Aorta (tissue), 5 donors: ENCODE measurements at regions not wholly inside any gene's neighbourhood (a gene's known extent, or its start where the extent isn't known, plus 50 kb on each side); places are given as distances from the start of the nearest gene placed in this dataset.

Experiments
- ATAC-seq: fragments of 200-7000 bp; cut with Tn5 transposase; one replicate; pipeline ENCODE4 v1.9.1; 2022; ENCODE audit warnings: moderate library complexity; ENCODE audit not compliant: low FRiP score
- DNase-seq, 2 donors: peaks; one replicate each; pipeline ENCODE4 v3.0.0-alpha.2; 2020
- H3K27ac ChIP-seq, 2 donors: one replicate each; pipeline ENCODE4 v1.5.1; 2013; ENCODE audit warnings: low read length in 2 of 2, mild to moderate bottlenecking in 2 of 2, moderate library complexity in 2 of 2, control low read depth in 1 of 2, inconsistent platforms in 1 of 2, low read depth in 1 of 2
- H3K27me3 ChIP-seq, 2 donors: one replicate each; pipeline ENCODE4 v1.6.1; 2013; ENCODE audit warnings: control low read depth in 1 of 2, low read length in 1 of 2, mild to moderate bottlenecking in 1 of 2, moderate library complexity in 1 of 2; ENCODE audit not compliant: insufficient read depth in 2 of 2, control insufficient read depth in 1 of 2
- H3K36me3 ChIP-seq, 2 donors: one replicate each; pipeline ENCODE4 v1.6.1; 2013; ENCODE audit warnings: control low read depth in 1 of 2, low read length in 1 of 2, mild to moderate bottlenecking in 1 of 2; ENCODE audit not compliant: insufficient read depth in 2 of 2, control insufficient read depth in 1 of 2
- H3K4me1 ChIP-seq, 2 donors: one replicate each; pipeline ENCODE4 v1.6.1; 2013; ENCODE audit warnings: low read length in 2 of 2, control low read depth in 1 of 2, mild to moderate bottlenecking in 1 of 2, moderate library complexity in 1 of 2; ENCODE audit not compliant: insufficient read depth in 2 of 2, control insufficient read depth in 1 of 2
- H3K4me3 ChIP-seq, 2 donors: one replicate each; pipeline ENCODE4 v1.5.1; 2013; ENCODE audit warnings: low read length in 2 of 2, control low read depth in 1 of 2, mild to moderate bottlenecking in 1 of 2
- H3K9me3 ChIP-seq: one replicate; pipeline ENCODE4 v1.6.1; 2013; ENCODE audit warnings: mild to moderate bottlenecking, low read length; ENCODE audit not compliant: control insufficient read depth
- WGBS, 2 donors: extraction: QIAGEN DNeasy Blood & Tissue Kit; methylation state at CpG; one replicate each; pipeline ENCODE4 v1.1.7; 2013; 5-methylcytosine and 5-hydroxymethylcytosine counted together
- intact Hi-C, 2 donors: fragments of 100-400 bp; cut with DNase I; formaldehyde crosslinking; loops; one replicate each; pipeline versions ENCODE4 v1.14.2 to v1.15.0; 2022
- donor health status: healthy with polysubstance abuse.
- donor health status: Bipolar disorder and iron deficiency.
- donor health status: DM: no; HTN: no; CAD: no.
- donor health status: DM: no; HTN: no; CAD: no.
- donor health status: DM: yes; HTN: yes; CAD: no.

DNA sequence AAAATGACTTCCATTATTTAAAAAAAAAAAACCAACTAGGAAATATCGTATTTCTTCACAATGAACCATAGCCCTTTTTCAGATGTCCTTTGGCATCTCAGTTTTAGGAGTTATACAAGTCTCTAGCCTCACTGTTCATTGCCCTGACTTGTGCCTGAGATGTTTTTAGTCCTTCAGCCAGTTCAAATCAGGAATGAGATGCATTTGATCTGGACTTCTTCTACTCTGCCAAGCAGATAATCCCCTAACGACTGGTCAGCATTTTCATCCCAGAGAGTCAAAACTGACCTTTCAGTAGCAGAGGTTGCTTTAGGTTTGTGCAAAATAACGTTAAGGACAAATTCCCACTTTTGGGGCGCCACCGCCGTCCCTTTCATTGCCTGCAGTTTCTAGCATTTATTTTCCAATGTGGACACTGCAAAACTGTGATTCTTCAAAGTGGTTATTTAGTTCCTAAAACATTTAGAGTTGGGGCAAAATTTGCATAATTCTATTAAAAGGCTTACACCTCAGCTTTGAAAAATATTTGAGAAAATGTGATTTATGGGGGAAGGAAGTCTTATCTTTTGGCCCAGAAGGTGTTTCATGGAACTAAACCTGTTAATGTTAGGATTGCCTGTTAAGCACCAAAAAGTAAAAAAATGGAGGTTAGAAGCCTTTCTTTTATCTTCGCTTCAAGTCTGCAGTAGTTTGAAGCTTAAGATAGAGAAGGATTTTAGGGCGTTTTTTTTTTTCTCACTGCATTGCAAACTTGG lies 152.0 kb upstream of the SGK1 start:
- no peaks in the 10 kb centered on the region for H3K9me3 ChIP-seq
- H3K27ac ChIP-seq = no peak overlapping the region
- H3K4me3 ChIP-seq = no peak overlapping the region
- H3K4me1 ChIP-seq = no peaks in the 10 kb centered on the region
- ATAC-seq (no peak), DNase-seq (no peak)
- intact Hi-C loops = no loop called here
- H3K36me3 ChIP-seq = no peaks in the 10 kb centered on the region
- H3K27me3 ChIP-seq = no peaks in the 10 kb centered on the region
- 79% methylated on average over 8 of the region's 8 CpGs for WGBS, 2 donors

DNA sequence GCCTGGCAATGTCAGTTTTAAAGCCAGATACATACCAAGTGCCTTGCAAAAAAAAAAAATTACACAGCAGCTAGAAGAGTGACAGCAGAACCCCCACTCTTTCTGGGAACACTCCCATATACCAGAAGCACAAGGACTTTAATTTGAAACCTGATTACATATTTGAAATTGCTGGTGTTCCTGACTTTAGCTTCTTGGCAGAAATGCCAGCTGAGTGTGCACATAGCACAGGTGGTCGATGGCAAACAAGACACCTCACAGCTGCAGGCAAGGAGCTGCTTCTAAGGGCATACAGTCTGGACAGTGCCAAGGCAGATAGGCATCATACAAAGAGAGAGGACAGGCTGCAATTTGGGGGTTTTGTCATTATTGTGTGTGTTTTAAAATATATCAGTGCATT lies 150.7 kb upstream of the SGK1 start:
- H3K27me3 ChIP-seq = no peaks in the 10 kb centered on the region
- no peak overlapping the region for H3K27ac ChIP-seq
- no peaks in the 10 kb centered on the region for H3K36me3 ChIP-seq
- 45 to 76% methylated on average over 1 of the region's 1 CpG for WGBS, 2 donors
- intact Hi-C loops = no loop called here
- no peak overlapping the region for H3K4me3 ChIP-seq
- DNase-seq (no peak), ATAC-seq (no peak)
- no peaks in the 10 kb centered on the region for H3K4me1 ChIP-seq
- no peaks in the 10 kb centered on the region for H3K9me3 ChIP-seq

DNA sequence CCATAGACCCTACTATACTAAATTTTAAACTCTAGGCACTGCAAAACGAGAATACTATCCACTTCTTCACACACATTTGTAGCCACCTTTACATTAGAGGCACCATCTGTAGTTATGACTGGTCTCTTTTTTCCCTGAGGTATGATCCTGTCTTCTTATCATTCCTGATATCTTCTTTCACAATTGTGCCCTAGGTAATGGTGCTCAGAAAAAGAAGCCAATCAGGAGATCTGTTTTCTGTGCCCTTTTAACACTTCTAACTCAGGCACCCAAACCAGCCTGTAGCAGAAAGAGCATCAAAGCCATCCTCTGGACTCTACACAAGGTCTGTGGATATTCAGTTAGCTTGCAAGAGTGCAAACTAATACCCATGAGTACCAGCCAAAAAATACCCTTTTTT lies 149.7 kb upstream of the SGK1 start:
- Histone ChIP-seq H3K9me3 (no peaks in the 10 kb centered on the region), H3K4me3 (no peak overlapping the region), H3K36me3 (no peaks in the 10 kb centered on the region), H3K4me1 (no peaks in the 10 kb centered on the region), H3K27me3 (no peaks in the 10 kb centered on the region), H3K27ac (no peak overlapping the region)
- intact Hi-C loops = no loop called here
- WGBS, 2 donors = 84% methylated on average over 1 of the region's 1 CpG
- ATAC-seq = no peak
- no peak for DNase-seq

DNA sequence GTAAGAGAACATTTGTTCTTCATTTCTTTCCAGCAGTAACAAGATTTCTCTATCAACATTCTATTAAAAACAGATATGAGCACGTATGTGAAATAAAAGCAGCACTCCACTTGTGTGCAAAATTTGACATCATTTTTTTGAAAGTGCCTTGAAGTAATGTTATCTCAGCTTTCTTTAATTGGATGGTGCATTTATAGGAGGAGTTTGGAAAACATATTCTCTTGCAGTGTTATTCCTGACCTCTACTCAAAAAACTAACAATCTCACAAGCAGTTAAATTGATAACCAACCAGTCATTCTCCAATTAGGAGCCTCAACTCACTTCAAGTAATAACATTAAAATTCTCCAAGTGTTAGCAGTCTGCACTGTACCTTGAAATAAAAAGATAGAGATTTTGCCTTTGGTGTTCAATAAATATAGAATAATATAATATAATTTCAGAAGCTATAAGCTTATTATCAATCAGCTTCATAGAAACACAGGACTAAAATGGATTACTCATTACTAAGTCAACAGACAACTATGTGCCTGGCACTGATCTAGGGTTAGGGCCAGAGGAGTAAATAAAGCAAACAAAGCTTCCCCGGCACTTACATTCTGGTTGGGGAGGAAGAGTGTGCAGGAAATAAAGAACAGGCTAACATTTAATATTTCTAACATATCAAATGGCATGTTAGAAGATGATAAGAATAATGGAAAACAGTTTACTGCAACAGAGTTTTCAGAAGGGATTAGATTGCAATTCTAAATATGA lies 149.0 kb upstream of the SGK1 start:
- intact Hi-C loops = no loop called here
- WGBS, 2 donors = 29 to 33% methylated on average over 2 of the region's 2 CpGs
- H3K4me3 ChIP-seq = no peak overlapping the region
- no peak for DNase-seq
- H3K9me3 ChIP-seq = no peaks in the 10 kb centered on the region
- H3K36me3 ChIP-seq = no peaks in the 10 kb centered on the region
- no peaks in the 10 kb centered on the region for H3K4me1 ChIP-seq
- ATAC-seq = no peak
- H3K27ac ChIP-seq = no peak overlapping the region
- H3K27me3 ChIP-seq = no peaks in the 10 kb centered on the region

DNA sequence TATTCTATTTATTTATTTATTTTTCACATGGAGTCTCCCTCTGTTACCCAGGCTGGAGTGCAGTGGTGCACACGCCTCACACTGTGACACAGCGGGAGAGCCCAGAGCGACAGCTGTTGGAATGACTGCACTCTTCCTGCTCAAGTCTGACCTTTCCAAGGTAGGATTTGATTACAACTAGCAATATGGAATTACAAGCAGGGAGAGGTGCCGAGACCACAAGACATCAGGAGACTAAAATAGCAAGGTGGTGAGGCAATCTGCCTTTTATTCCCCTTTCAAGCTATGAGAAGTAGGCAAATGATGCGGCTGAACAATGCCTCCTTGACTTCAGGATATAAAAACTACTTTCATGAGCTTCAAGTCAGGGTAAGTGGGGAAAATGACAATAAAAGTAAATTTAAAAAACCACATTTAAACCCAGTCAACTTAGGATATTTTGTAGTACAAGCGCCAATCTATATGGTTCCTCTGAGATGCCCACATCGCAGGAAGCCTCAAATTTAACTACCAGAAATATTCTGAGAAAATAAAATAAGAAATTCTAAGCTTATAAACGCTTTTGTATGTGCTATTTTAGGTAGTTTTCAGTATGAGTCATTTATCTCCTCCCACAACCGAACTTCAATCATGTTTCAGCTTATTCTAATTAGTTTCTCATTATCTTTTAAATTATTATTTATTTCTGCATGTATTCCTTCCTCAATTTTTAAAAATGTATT lies 146.9 kb upstream of the SGK1 start:
- Histone ChIP-seq H3K4me1 (no peaks in the 10 kb centered on the region), H3K9me3 (peaks cover under 1% of the 10 kb centered on the region), H3K27me3 (no peaks in the 10 kb centered on the region), H3K27ac (no peak overlapping the region), H3K36me3 (no peaks in the 10 kb centered on the region), H3K4me3 (no peak overlapping the region)
- DNase-seq = no peak
- ATAC-seq = no peak
- WGBS, 2 donors = 61 to 66% methylated on average over 9 of the region's 9 CpGs
- intact Hi-C loops = no loop called here

DNA sequence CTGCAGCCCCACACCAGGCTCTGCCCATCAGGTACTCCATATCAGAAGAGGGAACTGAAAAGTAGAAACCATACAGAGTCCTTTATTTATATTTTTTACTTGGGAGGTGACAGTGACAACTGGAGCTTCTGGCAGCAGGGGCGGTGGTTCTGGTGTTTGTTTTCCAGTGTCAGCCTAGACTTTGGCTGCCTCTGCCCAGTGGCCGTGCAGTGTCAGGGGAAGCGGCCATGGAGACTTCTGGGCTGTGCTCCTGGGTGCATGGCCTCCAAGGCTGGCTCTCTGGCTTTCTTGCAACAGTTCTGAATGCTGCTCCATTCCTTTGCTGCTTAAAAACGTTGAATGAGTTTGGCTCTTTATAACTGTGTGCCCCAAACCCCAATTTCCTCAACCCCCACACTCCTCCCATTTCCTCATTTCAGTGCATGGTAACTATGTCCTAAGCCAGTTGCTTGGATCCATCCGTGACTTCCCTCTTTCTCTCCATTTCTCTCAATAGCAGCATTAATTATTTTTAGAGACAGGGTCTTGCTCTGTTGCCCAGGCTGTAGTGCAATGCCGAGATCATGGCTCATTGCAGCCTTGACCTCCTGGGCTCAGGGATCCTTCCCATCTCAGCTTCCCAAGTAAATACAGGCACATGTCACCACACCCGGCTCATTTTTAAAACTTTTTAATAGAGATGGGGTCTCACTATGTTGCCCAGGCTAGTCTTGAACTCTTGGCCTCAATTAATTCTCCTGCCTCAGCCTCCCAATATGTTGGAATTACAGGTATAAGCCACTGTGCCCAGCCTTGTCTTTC lies 141.1 kb upstream of the SGK1 start:
- no peaks in the 10 kb centered on the region for H3K4me1 ChIP-seq
- 79 to 80% methylated on average over 7 of the region's 7 CpGs for WGBS, 2 donors
- no peaks in the 10 kb centered on the region for H3K36me3 ChIP-seq
- ATAC-seq (no peak), DNase-seq (no peak)
- H3K27ac ChIP-seq = no peak overlapping the region
- H3K4me3 ChIP-seq = no peak overlapping the region
- intact Hi-C loops = no loop called here
- H3K27me3 ChIP-seq = no peaks in the 10 kb centered on the region
- H3K9me3 ChIP-seq = peaks cover 2% of the 10 kb centered on the region

DNA sequence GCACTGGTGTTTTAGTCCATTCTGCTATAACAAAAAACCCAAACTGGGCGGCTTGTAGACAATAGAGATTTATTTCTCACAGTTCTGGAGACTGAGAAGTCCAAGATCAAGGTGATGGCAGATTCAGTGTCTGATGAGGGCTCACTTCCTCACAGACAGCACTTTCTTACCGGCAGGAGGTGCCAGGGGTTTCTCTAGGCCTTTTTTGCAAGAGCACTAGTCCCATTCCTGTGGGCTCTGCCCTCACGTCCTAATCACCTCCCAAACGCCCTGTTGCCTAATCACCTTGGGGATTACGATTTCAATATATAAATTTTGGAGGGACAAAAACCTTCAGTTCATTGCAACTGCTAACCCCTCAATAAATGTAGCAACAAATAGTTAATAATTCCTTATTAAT lies 140.0 kb upstream of the SGK1 start:
- Histone ChIP-seq H3K9me3 (peaks cover 2% of the 10 kb centered on the region), H3K4me1 (no peaks in the 10 kb centered on the region), H3K27ac (no peak overlapping the region), H3K36me3 (no peaks in the 10 kb centered on the region), H3K27me3 (no peaks in the 10 kb centered on the region), H3K4me3 (no peak overlapping the region)
- no peak for ATAC-seq
- 85 to 86% methylated on average over 5 of the region's 5 CpGs for WGBS, 2 donors
- intact Hi-C loops = no loop called here
- DNase-seq = no peak

DNA sequence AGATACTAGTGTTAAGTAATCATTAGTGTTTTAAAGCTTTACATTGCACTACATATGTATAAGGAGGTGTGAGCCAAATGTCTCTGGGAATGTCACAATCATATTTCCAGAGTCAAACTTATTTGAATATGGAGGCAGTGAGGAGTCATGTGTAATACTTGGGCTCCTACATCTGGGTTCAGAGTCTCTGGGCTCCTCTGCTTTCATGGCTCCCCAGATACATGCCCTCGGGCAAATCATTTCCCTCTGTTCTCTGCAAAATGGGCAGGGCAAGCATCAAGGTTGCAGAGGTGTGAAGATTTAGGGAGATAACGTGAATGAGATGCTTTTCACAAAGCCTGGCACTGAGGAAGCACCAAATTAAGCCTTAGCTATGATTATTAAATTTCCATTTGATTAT lies 138.3 kb upstream of the SGK1 start:
- ATAC-seq = no peak
- H3K27me3 ChIP-seq = no peaks in the 10 kb centered on the region
- no peak overlapping the region for H3K4me3 ChIP-seq
- H3K4me1 ChIP-seq = no peaks in the 10 kb centered on the region
- no peak overlapping the region for H3K27ac ChIP-seq
- H3K36me3 ChIP-seq = no peaks in the 10 kb centered on the region
- DNase-seq = no peak
- intact Hi-C loops = no loop called here
- H3K9me3 ChIP-seq = peaks cover 2% of the 10 kb centered on the region
- 83 to 87% methylated on average over 2 of the region's 2 CpGs for WGBS, 2 donors
